GM23248 (cell line): ENCODE measurements at regions not wholly inside any gene's neighbourhood (a gene's known extent, or its start where the extent isn't known, plus 50 kb on each side); places are given as distances from the start of the nearest gene placed in this dataset.

Experiments used
- EZH2 ChIP-seq: fragments of 200-600 bp; sonication (generic); IDR thresholded peaks from 2 replicates; pipeline ENCODE4 v1.6.1; 2018; ENCODE audit warnings: antibody characterized with exemption, mild to moderate bottlenecking; ENCODE audit not compliant: insufficient read depth, poor library complexity, severe bottlenecking
- EZH2phosphoT487 ChIP-seq: fragments of 200-600 bp; sonication (generic); IDR thresholded peaks from 2 replicates; pipeline ENCODE4 v1.6.1; 2018; ENCODE audit warnings: antibody characterized with exemption, moderate library complexity, mild to moderate bottlenecking, low read depth; ENCODE audit not compliant: insufficient read depth

DNA sequence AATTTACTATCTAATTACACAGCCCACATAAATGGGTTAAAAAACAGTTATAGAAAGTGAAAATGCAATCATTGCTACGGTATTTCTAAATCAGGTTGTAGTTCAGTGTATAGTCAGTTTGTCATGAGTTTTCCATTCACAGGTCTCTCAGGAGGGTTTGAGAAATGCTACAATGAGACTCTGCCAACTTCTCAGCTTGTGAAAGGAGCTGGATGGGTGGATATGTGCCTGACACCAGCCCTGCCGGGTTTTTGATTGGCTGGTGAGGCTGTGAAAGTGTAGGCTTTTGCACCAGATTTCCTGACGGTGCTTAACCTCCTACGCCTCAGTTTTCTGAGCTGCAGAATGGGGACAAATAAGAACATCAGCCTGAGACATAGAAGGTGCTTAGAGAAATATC lies 102.6 kb upstream of the SMIM21 start:
- no peak for TF ChIP-seq EZH2
- TF ChIP-seq EZH2phosphoT487: no peak
